Bone marrow (tissue), 2 donors: ENCODE measurements at regions not wholly inside any gene's neighbourhood (a gene's known extent, or its start where the extent isn't known, plus 50 kb on each side); places are given as distances from the start of the nearest gene placed in this dataset.

ENCODE experiments used
- DNase-seq, 2 donors: peaks; one replicate each; lab custom pipeline; 2025; lab: John Stamatoyannopoulos, UW

DNA sequence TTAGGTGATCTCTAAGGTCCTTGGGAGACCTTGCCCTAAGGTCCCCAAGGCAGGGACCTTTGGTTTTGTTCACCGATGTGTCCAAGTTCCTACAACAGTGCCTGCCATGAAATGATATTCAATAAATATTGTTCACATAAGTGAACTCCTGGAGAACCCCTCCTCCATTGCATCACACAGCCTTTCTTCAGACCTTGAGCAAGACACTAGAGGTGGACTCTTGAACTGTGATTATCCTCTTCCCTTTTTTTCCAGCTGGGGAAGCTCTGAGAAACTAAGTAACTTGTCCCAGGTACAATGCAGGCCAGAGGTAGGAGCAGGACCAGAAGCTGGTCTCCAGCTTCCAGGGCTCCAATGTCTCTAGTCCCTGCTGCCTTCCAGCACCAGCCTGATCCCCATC, 76.6 kb upstream of the LMO1 start:
- no peak for DNase-seq

- no peak for DNase-seq
Observed at GRCh38 chr11:8339592-8340022, 75.9 kb upstream of the LMO1 start.

GRCh38 chr11:8338138-8338537, 74.5 kb upstream of the LMO1 start:
- no peak for DNase-seq

GRCh38 chr11:8337130-8337795, 73.6 kb upstream of the LMO1 start:
- no peak for DNase-seq

GRCh38 chr11:8336356-8337129, 72.9 kb upstream of the LMO1 start:
- DNase-seq = no peak

DNA sequence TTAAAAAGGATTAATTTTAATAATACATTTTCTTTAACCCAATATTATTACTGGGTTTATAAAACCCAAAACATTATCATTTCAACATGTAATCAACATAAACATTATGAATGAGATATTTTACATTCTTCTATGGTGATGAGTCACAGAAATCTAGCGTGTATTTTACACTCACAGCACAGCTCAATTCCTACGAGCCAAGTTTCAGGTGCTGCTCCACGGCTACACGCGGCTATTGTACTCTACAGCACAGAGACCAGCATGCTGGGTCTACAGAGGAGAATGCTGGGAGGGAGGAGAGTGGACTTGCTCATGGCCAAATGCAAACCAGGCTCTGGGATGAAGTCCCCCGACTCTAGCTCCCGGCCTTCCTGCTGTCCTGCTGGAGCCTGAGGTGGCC, 72.0 kb upstream of the LMO1 start:
- no peak for DNase-seq

DNA sequence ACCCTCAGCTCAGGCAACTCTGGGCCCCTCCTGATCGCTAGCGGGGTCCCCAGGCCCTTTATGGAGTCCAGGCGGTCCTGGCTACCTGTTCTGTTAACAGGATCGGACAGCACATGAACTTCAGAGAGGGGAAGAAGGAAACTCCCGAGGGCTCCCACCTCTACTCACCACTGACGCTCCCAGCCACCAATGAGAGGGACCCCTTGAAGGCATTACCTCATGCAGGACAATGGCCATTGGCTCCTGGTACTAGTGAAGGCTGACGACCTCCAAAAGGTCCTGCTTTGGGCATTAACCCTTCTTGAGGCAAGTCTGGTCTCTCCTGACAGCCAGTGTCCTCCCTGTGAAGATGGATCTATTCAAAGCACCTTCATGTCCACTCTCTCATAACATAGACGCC, 71.5 kb upstream of the LMO1 start:
- no peak for DNase-seq

- DNase-seq = peak in 1 of 2 donors; percentile 17
Observed at GRCh38 chr11:8333811-8334401, 70.2 kb upstream of the LMO1 start.

- DNase-seq = no peak
Observed at GRCh38 chr11:8333376-8333775, 69.7 kb upstream of the LMO1 start.

DNA sequence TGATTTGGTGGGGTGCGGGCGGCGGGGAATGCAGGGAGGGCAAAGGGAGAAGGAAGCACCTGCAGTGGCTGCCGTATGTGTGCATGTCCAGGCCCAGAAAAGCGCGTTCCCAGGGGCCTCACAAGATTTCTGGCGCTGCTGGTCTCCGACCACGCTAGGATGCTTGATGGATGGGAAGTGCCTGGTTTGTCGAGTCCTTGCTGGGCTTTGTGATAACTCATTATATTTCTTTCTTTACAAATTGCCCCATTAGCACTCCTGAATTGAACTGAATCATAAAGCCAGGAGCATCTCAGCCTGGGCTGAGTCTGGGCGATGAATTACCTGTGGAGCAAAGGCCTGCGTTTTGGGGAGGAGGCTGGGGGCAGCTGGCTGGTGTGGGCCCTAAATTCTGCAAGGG, 69.2 kb upstream of the LMO1 start:
- no peak for DNase-seq

DNA sequence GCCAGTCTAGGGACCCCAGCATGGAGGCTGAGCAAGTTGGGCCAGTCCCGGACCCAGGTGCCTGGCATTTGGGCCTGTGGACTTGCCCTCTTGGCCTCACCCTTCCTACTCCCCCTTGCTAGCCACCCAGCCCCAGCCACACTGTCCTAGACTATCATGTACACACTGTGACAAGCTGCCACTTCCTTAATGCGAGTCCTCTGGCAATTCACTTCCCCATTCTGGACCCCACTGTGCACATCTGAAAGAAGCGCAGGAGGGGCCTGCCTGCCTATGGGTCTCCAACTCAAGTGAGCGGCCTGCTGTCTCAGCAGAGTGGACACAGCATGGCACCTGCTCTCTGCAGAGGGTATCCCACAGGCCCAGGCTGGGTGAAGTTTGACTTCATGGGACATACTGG, 68.5 kb upstream of the LMO1 start:
- peak; percentile 25 to 44 for DNase-seq

GRCh38 chr11:8331767-8332166, 68.1 kb upstream of the LMO1 start:
- DNase-seq = peak in 1 of 2 donors; percentile 31

DNA sequence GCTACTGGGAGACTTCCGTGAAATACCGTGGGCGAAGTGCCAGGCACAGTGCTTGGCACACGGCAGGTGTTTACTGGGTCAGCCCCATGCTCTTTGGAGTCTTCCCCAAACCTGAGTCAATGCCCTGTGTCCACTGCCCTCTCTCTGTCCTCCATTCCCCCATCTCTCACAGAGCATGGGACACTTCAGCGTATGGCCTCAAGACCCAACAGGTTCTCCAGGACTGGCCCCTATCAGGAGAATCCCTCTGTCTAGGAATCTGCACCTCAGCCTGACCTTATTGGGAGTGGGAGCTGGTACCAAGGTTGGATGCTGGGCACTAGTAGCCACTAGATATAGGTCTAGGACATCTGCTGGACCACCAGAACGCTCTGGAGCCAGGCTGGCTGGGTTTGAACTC, 67.2 kb upstream of the LMO1 start:
- no peak for DNase-seq

- DNase-seq = no peak
Observed at GRCh38 chr11:8330404-8330803, 66.7 kb upstream of the LMO1 start.

GRCh38 chr11:8329847-8330361, 66.2 kb upstream of the LMO1 start:
- no peak for DNase-seq

DNA sequence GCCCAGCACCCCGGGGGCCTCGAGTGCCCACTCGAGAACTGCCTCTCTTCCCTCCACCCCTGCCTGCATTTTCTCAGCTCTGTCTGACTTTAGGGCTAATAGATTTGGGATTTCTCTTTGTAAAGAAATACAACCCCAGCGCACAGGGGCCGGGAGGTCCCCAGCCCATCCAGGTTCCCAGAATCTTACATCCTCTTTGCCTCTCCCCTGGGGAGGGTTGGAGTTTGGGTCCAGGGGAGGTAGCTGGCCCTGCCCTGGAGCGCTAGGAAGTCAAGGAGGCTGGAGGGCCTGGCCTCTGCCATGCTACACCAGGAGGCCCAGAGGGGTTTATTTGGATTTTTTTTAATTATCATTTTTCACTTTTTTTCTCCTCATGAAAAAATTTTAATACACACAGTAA, 65.7 kb upstream of the LMO1 start:
- no peak for DNase-seq

DNA sequence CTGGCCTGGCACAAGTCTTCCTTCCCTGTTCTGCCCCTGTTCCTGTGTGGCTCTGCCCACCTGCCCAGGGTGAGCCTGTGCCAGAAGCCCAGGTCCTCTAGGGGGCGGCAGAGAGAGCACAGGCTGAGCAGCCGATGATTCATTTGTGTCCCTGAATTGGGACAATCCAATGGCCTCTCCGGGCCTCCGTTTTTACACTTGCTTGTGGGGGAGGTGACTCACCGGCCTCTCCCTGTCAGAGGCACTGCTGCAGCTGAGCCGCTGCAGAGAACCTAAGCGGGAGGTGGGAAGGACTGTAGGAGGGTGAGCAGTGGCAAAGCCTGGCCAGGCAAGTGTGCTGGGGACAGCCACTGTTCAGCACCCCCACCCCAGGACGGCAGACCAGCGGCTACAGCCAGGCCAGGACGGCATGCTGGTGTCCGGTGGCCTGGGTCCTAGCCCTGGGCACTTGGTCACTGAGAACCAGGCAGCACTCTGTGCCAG, 65.2 kb upstream of the LMO1 start:
- peak; percentile 52 to 69 for DNase-seq

- no peak for DNase-seq
Observed at GRCh38 chr11:8328231-8328794, 64.6 kb upstream of the LMO1 start.

GRCh38 chr11:8327761-8328192, 64.1 kb upstream of the LMO1 start:
- peak; percentile 26 to 90 for DNase-seq

DNA sequence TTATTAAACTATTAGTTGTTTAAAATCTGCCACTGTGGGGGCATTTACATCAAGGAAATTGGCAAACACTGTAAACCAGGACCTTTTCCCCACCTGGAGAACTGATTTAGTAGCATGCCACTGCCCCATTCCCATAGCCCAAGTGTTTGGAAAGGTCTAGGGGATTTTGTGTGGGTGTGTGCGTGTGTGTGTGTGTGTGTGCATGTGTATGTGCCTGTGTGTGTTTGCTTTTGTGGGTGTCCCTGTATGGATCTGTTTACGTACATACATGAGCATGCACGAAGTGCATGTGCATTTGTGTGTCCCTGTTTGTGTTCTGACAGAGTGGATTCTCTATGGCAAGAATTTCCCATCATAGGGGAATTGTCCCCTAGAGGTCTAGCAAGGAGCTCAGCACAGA, 62.7 kb upstream of the LMO1 start:
- no peak for DNase-seq

GRCh38 chr11:8325591-8326304, 62.1 kb upstream of the LMO1 start:
- DNase-seq = no peak
